Pancreas (tissue), 10 donors: ENCODE measurements at regions not wholly inside any gene's neighbourhood (a gene's known extent, or its start where the extent isn't known, plus 50 kb on each side); places are given as distances from the start of the nearest gene placed in this dataset.

Experiments
- ATAC-seq, 4 donors: fragments of 200-7000 bp; cut with Tn5 transposase; one replicate each; pipeline versions ENCODE4 v1.8.0 to v1.9.1; 2020; ENCODE audit warnings: mild to moderate bottlenecking in 4 of 4, moderate library complexity in 4 of 4
- DNase-seq, 6 donors: peaks; one replicate each; pipeline ENCODE4 v3.0.0-alpha.2; 2020
- FAIRE-seq: peaks from 2 replicates; lab custom pipeline; 2012; peaks lifted over from hg19 to GRCh38; lab: Jason Lieb, UNC
- H3K27ac ChIP-seq, 4 donors: fragments of 200-600 bp; sonication (generic); 1 replicate in 3 of 4; 2 replicates in 1 of 4; pipeline versions ENCODE4 v1.5.0 to v1.8.0; 2020
- H3K27me3 ChIP-seq, 4 donors: fragments of 200-600 bp; one replicate each; pipeline ENCODE4 v1.8.0; 2021
- H3K36me3 ChIP-seq, 3 donors: fragments of 200-600 bp; sonication (generic) in 1 of 3; one replicate each; pipeline versions ENCODE4 v1.5.0 to v1.8.0; 2020 to 2021
- H3K4me1 ChIP-seq, 3 donors: fragments of 200-600 bp; one replicate each; pipeline ENCODE4 v1.8.0; 2021
- H3K4me3 ChIP-seq, 4 donors: fragments of 200-600 bp; sonication (generic) in 2 of 4; one replicate each; pipeline versions ENCODE4 v1.5.0 to v1.8.0; 2020 to 2021
- H3K9me3 ChIP-seq, 4 donors: fragments of 200-600 bp; one replicate each; pipeline ENCODE4 v1.8.0; 2021
- CTCF ChIP-seq, 4 donors: fragments of 200-600 bp; sonication (generic) in 3 of 4; IDR thresholded peaks; one replicate each; pipeline versions ENCODE4 v1.5.0 to v1.8.0; 2021; ENCODE audit warnings: antibody characterized with exemption in 4 of 4
- WGBS, 2 donors: extraction: QIAGEN DNeasy Blood & Tissue Kit; methylation state at CpG; one replicate each; pipeline ENCODE4 v1.1.7; 2013; 5-methylcytosine and 5-hydroxymethylcytosine counted together
- intact Hi-C, 3 donors: fragments of 100-400 bp; cut with DNase I; formaldehyde crosslinking; loops; one replicate each; pipeline versions ENCODE4 v1.11.1 to v1.14.2; 2022
- donor health status: healthy with polysubstance abuse.
- donor health status: DM: no; HTN: no; CAD: no; lungs with moderate emphysema.
- donor health status: DM: no; HTN: no; CAD: no.
- donor health status: control.
- donor health status: control.
- donor health status: Bipolar disorder and iron deficiency.
- donor health status: DM: yes; HTN: yes; CAD: no.
- donor health status: DM: no; HTN: no; CAD: no.
- donor health status: DM: no; HTN: no; CAD: no.
- donor health status: DM: yes; HTN: yes; CAD: no.

GRCh38 chr13:78133511-78133910 lies 214.9 kb upstream of the EDNRB start:
- Histone ChIP-seq H3K4me3 (no peak overlapping the region), H3K27me3 (no peaks in the 10 kb centered on the region), H3K36me3 (no peaks in the 10 kb centered on the region), H3K27ac (no peak overlapping the region), H3K4me1 (no peaks in the 10 kb centered on the region), H3K9me3 (no peaks in the 10 kb centered on the region)
- FAIRE-seq (no peak), ATAC-seq (no peak), DNase-seq (no peak)
- no peak for TF ChIP-seq CTCF (IDR thresholded peaks at IDR 0.05)
- 39 to 60% methylated on average over 3 of the region's 3 CpGs for WGBS, 2 donors
- intact Hi-C loops: no loop called here

GRCh38 chr13:78131811-78132210 lies 213.2 kb upstream of the EDNRB start:
- intact Hi-C loops: no loop called here
- Histone ChIP-seq H3K4me3 (no peak overlapping the region), H3K36me3 (no peaks in the 10 kb centered on the region), H3K27me3 (no peaks in the 10 kb centered on the region), H3K27ac (no peak overlapping the region), H3K4me1 (no peaks in the 10 kb centered on the region), H3K9me3 (no peaks in the 10 kb centered on the region)
- TF ChIP-seq CTCF (IDR thresholded peaks at IDR 0.05): no peak
- FAIRE-seq (peak; percentile 26), ATAC-seq (no peak), DNase-seq (no peak)

GRCh38 chr13:78131346-78131745 lies 212.7 kb upstream of the EDNRB start:
- no peak for TF ChIP-seq CTCF (IDR thresholded peaks at IDR 0.05)
- Histone ChIP-seq H3K27ac (no peak overlapping the region), H3K36me3 (no peaks in the 10 kb centered on the region), H3K4me3 (no peak overlapping the region), H3K4me1 (no peaks in the 10 kb centered on the region), H3K9me3 (no peaks in the 10 kb centered on the region), H3K27me3 (no peaks in the 10 kb centered on the region)
- no peak for DNase-seq
- intact Hi-C loops: no loop called here
- 59 to 81% methylated on average over 2 of the region's 2 CpGs for WGBS, 2 donors
- ATAC-seq: no peak
- no peak for FAIRE-seq

GRCh38 chr13:78129823-78130222 lies 211.2 kb upstream of the EDNRB start:
- FAIRE-seq: no peak
- Histone ChIP-seq H3K36me3 (no peaks in the 10 kb centered on the region), H3K4me3 (no peak overlapping the region), H3K9me3 (no peaks in the 10 kb centered on the region), H3K27me3 (no peaks in the 10 kb centered on the region), H3K4me1 (no peaks in the 10 kb centered on the region), H3K27ac (no peak overlapping the region)
- ATAC-seq: no peak
- 46 to 52% methylated on average over 2 of the region's 2 CpGs for WGBS, 2 donors
- no peak for DNase-seq
- intact Hi-C loops: no loop called here
- TF ChIP-seq CTCF (IDR thresholded peaks at IDR 0.05): no peak

- H3K36me3 ChIP-seq: no peaks in the 10 kb centered on the region
- ATAC-seq (no peak), DNase-seq (no peak), FAIRE-seq (no peak)
- H3K4me1 ChIP-seq: no peaks in the 10 kb centered on the region
- no peak overlapping the region for H3K27ac ChIP-seq
- H3K9me3 ChIP-seq: no peaks in the 10 kb centered on the region
- no peak overlapping the region for H3K4me3 ChIP-seq
- no peak for TF ChIP-seq CTCF (IDR thresholded peaks at IDR 0.05)
- intact Hi-C loops: no loop called here
- no peaks in the 10 kb centered on the region for H3K27me3 ChIP-seq
These were observed 210.7 kb upstream of the EDNRB start for GRCh38 chr13:78129359-78129758.
